Astrocyte (in vitro differentiated cells and primary cell): ENCODE measurements at regions not wholly inside any gene's neighbourhood (a gene's known extent, or its start where the extent isn't known, plus 50 kb on each side); places are given as distances from the start of the nearest gene placed in this dataset.

Experiments used
- DNase-seq: peaks from one replicate; pipeline ENCODE4 v3.0.0-alpha.2; 2010; ENCODE audit warnings: low read depth
- FAIRE-seq: peaks from 2 replicates; lab custom pipeline; 2011; peaks lifted over from hg19 to GRCh38; lab: Jason Lieb, UNC
- H2AFZ ChIP-seq: 2 replicates; pipeline ENCODE4 v1.6.0; 2012; ENCODE audit warnings: low read depth, low read length, inconsistent platforms
- H3K27ac ChIP-seq: 2 replicates; pipeline ENCODE4 v1.5.1; 2011; ENCODE audit warnings: low read depth, low read length, inconsistent platforms
- H3K27me3 ChIP-seq: 2 replicates; pipeline ENCODE4 v1.6.0; 2011; ENCODE audit warnings: low read length, inconsistent platforms; ENCODE audit not compliant: insufficient read depth
- H3K36me3 ChIP-seq: 2 replicates; pipeline ENCODE4 v1.5.1; 2011; ENCODE audit warnings: low read length, inconsistent platforms; ENCODE audit not compliant: insufficient read depth
- H3K4me1 ChIP-seq: 2 replicates; pipeline ENCODE4 v1.5.1; 2011; ENCODE audit warnings: low read length, inconsistent platforms; ENCODE audit not compliant: insufficient read depth
- H3K4me2 ChIP-seq: 2 replicates; pipeline ENCODE4 v1.6.0; 2012; ENCODE audit warnings: low read length, inconsistent platforms
- H3K4me3 ChIP-seq: 2 replicates; pipeline ENCODE4 v1.5.1; 2011; ENCODE audit warnings: low read depth, mild to moderate bottlenecking, low read length, inconsistent platforms; ENCODE audit not compliant: insufficient read depth
- H3K79me2 ChIP-seq: 2 replicates; pipeline ENCODE4 v1.6.0; 2012; ENCODE audit warnings: mild to moderate bottlenecking, low read length, inconsistent platforms; ENCODE audit not compliant: insufficient read depth
- H3K9ac ChIP-seq: 2 replicates; pipeline ENCODE4 v1.6.0; 2012; ENCODE audit warnings: mild to moderate bottlenecking, low read length, inconsistent platforms
- H3K9me3 ChIP-seq: 2 replicates; pipeline ENCODE4 v1.5.1; 2012; ENCODE audit warnings: low read depth, mild to moderate bottlenecking, low read length, inconsistent platforms; ENCODE audit not compliant: insufficient read depth
- H4K20me1 ChIP-seq: 2 replicates; pipeline ENCODE4 v1.6.0; 2012; ENCODE audit warnings: low read length, inconsistent platforms; ENCODE audit not compliant: insufficient read depth
- H3K27ac Mint-ChIP-seq: one replicate; pipeline ENCODE4 v1.8.0; 2021; ENCODE audit warnings: mild to moderate bottlenecking, mixed read lengths; ENCODE audit not compliant: unreplicated experiment
- H3K27me3 Mint-ChIP-seq: one replicate; pipeline ENCODE4 v1.8.0; 2021; ENCODE audit warnings: low read depth, mixed read lengths; ENCODE audit not compliant: unreplicated experiment
- H3K36me3 Mint-ChIP-seq: one replicate; pipeline ENCODE4 v1.8.0; 2021; ENCODE audit warnings: low read depth, mixed read lengths; ENCODE audit not compliant: unreplicated experiment
- H3K4me1 Mint-ChIP-seq: one replicate; pipeline ENCODE4 v1.8.0; 2021; ENCODE audit warnings: low read depth, mixed read lengths; ENCODE audit not compliant: unreplicated experiment
- H3K4me3 Mint-ChIP-seq: one replicate; pipeline ENCODE4 v1.8.0; 2021; ENCODE audit warnings: mild to moderate bottlenecking, moderate library complexity, mixed read lengths; ENCODE audit not compliant: unreplicated experiment
- H3K9me3 Mint-ChIP-seq: one replicate; pipeline ENCODE4 v1.8.0; 2021; ENCODE audit warnings: mild to moderate bottlenecking, mixed read lengths; ENCODE audit not compliant: unreplicated experiment
- CTCF ChIP-seq: IDR thresholded peaks from 2 replicates; pipeline ENCODE4 v1.5.1; 2011; ENCODE audit warnings: low read depth, mild to moderate bottlenecking, inconsistent platforms, low read length, moderate library complexity; ENCODE audit not compliant: insufficient read depth
- EZH2 ChIP-seq: IDR thresholded peaks from 2 replicates; pipeline ENCODE4 v1.6.1; 2012; ENCODE audit warnings: mild to moderate bottlenecking, low read length, inconsistent platforms; ENCODE audit not compliant: insufficient read depth

- no peaks in the 10 kb centered on the region for H3K9me3 ChIP-seq
- H3K36me3 ChIP-seq: no peaks in the 10 kb centered on the region
- Mint-ChIP-seq H3K27me3 (no peaks in the 10 kb centered on the region), H3K27ac (no peak overlapping the region), H3K4me3 (no peak overlapping the region), H3K4me1 (no peaks in the 10 kb centered on the region), H3K36me3 (no peaks in the 10 kb centered on the region), H3K9me3 (no peaks in the 10 kb centered on the region)
- DNase-seq (no peak), FAIRE-seq (no peak)
- H3K27me3 ChIP-seq: no peaks in the 10 kb centered on the region
- TF ChIP-seq EZH2 (no peak), CTCF (no peak)
- no peak overlapping the region for H3K27ac ChIP-seq
- H3K4me3 ChIP-seq: no peak overlapping the region
- no peak overlapping the region for H3K4me2 ChIP-seq
- H3K79me2 ChIP-seq: no peaks in the 10 kb centered on the region
- no peaks in the 10 kb centered on the region for H3K4me1 ChIP-seq
- no peaks in the 10 kb centered on the region for H4K20me1 ChIP-seq
- H3K9ac ChIP-seq: no peak overlapping the region
- no peak overlapping the region for H2AFZ ChIP-seq
Observed at GRCh38 chr12:22794017-22794416, 169.0 kb downstream of the ETNK1 start.

GRCh38 chr12:22796941-22797630, 172.1 kb downstream of the ETNK1 start:
- H3K4me1 Mint-ChIP-seq: peaks cover 3% of the 10 kb centered on the region
- no peaks in the 10 kb centered on the region for H3K27me3 ChIP-seq
- FAIRE-seq: no peak

More at GRCh38 chr12:22796941-22797630, 172.1 kb downstream of the ETNK1 start:
- Histone ChIP-seq H3K4me1 (no peaks in the 10 kb centered on the region), H4K20me1 (no peaks in the 10 kb centered on the region), H3K9ac (no peak overlapping the region), H3K4me3 (no peak overlapping the region), H3K27ac (no peak overlapping the region), H3K79me2 (no peaks in the 10 kb centered on the region), H2AFZ (no peak overlapping the region), H3K4me2 (no peak overlapping the region), H3K36me3 (no peaks in the 10 kb centered on the region), H3K9me3 (no peaks in the 10 kb centered on the region)
- H3K27ac Mint-ChIP-seq: no peak overlapping the region
- H3K4me3 Mint-ChIP-seq: no peak overlapping the region
- H3K9me3 Mint-ChIP-seq: no peaks in the 10 kb centered on the region
- H3K36me3 Mint-ChIP-seq: no peaks in the 10 kb centered on the region
- DNase-seq: no peak
- H3K27me3 Mint-ChIP-seq: no peaks in the 10 kb centered on the region
- TF ChIP-seq CTCF (no peak), EZH2 (no peak)
